Transverse colon (tissue), 4 donors: ENCODE measurements at regions not wholly inside any gene's neighbourhood (a gene's known extent, or its start where the extent isn't known, plus 50 kb on each side); places are given as distances from the start of the nearest gene placed in this dataset.

ENCODE experiments used
- DNase-seq: peaks from one replicate; pipeline ENCODE4 v3.0.0-alpha.2; 2019
- H3K27ac ChIP-seq, 4 donors: fragments of 200-600 bp; sonication (generic); 2 replicates each; pipeline ENCODE4 v1.5.1; 2016 to 2018; ENCODE audit warnings: inconsistent platforms in 4 of 4
- H3K27me3 ChIP-seq: fragments of 200-600 bp; sonication (generic); 2 replicates; pipeline ENCODE4 v1.5.1; 2017; ENCODE audit warnings: inconsistent platforms
- H3K36me3 ChIP-seq, 4 donors: fragments of 200-600 bp; sonication (generic); 2 replicates each; pipeline ENCODE4 v1.5.1; 2017 to 2019; ENCODE audit warnings: inconsistent platforms in 4 of 4
- H3K4me1 ChIP-seq, 4 donors: fragments of 200-600 bp; sonication (generic); 2 replicates each; pipeline ENCODE4 v1.5.1; 2017 to 2020; ENCODE audit warnings: inconsistent platforms in 4 of 4
- H3K4me3 ChIP-seq, 4 donors: fragments of 200-600 bp; sonication (generic); 1 replicate in 1 of 4; 2 replicates in 3 of 4; pipeline versions ENCODE4 v1.5.1 to v1.6.1; 2017 to 2019; ENCODE audit warnings: inconsistent platforms in 4 of 4
- H3K9me3 ChIP-seq, 2 donors: fragments of 200-600 bp; sonication (generic); 2 replicates each; pipeline ENCODE4 v1.5.1; 2017 to 2019; ENCODE audit warnings: inconsistent platforms in 2 of 2
- CTCF ChIP-seq, 5 experiments: fragments of 200-600 bp in 3 of 5; fragments of 450-650 bp in 2 of 5; sonication (generic) in 3 of 5; IDR thresholded peaks; 1 replicate in 2 of 5; 2 replicates in 3 of 5; pipeline ENCODE4 v1.5.1; 2016 to 2017; ENCODE audit warnings: antibody characterized with exemption in 5 of 5, inconsistent platforms in 3 of 5, mild to moderate bottlenecking in 2 of 5, moderate library complexity in 1 of 5
- EP300 ChIP-seq: sonication (generic); formaldehyde crosslinking; IDR thresholded peaks from one replicate; pipeline ENCODE4 v1.6.1; 2017; ENCODE audit warnings: antibody characterized with exemption, low read depth
- POLR2A ChIP-seq: fragments of 450-650 bp; IDR thresholded peaks from one replicate; pipeline ENCODE4 v1.6.1; 2016; ENCODE audit warnings: antibody characterized with exemption, mild to moderate bottlenecking, moderate library complexity
- POLR2AphosphoS5 ChIP-seq, 3 donors: sonication (generic); formaldehyde crosslinking; IDR thresholded peaks; one replicate each; pipeline ENCODE4 v1.6.1; 2016; ENCODE audit warnings: antibody characterized with exemption in 3 of 3
- WGBS, 2 donors: methylation state at CpG; one replicate each; pipeline ENCODE4 v1.1.5; 2018; ENCODE audit warnings: low coverage in 1 of 2; 5-methylcytosine and 5-hydroxymethylcytosine counted together
- in situ Hi-C, 4 donors: fragments of 200-750 bp; cut with MboI; loops; one replicate each; pipeline versions ENCODE4 v1.15.0 to v1.15.1; 2017; ENCODE audit warnings: low sequenced_read_pairs in 3 of 4, low pct_ligation_motif_present in 1 of 4, low pct_unique_long_range_greater_than_20kb in 1 of 4
- intact Hi-C: fragments of 100-400 bp; cut with DNase I; formaldehyde crosslinking; loops from one replicate; pipeline ENCODE4 v1.15.1; 2023; ENCODE audit warnings: low total_unique reads

DNA sequence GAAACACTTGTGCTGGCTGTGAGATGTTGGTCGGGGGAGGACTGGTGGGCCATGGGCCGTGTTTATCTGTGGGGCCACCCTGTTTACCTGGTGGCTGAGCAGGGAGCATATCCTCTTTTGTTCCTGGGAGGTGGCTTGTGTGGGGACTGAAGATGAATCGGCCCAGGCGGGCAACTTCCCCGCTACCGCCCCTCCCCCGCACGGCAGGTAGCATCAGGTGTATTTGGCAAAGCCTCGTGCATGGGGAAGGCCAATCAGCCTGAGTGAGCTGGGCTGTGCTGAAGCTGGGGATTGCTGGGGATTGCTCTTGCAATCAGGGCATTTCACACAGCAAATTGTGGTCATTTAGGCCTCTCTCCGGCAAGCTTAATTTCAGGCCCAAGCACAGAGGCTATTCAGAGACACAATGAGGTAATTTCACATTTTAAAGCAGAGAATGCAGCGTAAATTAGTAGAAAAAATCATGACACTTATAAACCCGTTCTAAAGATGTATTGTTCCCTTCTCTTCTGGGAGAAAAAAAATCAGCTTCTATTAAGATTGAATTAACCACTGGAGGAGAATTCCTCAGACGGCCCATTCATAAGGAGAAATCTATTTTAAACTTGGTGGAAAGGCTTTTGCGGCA, 197.7 kb upstream of the POU3F1 start:
- no peak for DNase-seq
- in situ Hi-C loops (no loop called here), intact Hi-C loops (no loop called here)
- Histone ChIP-seq H3K4me3 (no peak overlapping the region), H3K27ac (no peak overlapping the region), H3K36me3 (no peaks in the 10 kb centered on the region), H3K27me3 (peaks cover 5% of the 10 kb centered on the region), H3K9me3 (no peaks in the 10 kb centered on the region), H3K4me1 (peaks cover 2 to 10% (median 4%) of the 10 kb centered on the region in 4 donors)
- TF ChIP-seq EP300 = no peak
- TF ChIP-seq POLR2A = no peak
- TF ChIP-seq CTCF (IDR thresholded peaks at IDR 0.05) = no peak
- no peak for TF ChIP-seq POLR2AphosphoS5 (IDR thresholded peaks at IDR 0.05)
- WGBS, 2 donors = 67 to 77% methylated on average over 4 to 14 of the region's 14 CpGs

GRCh38 chr1:38243106-38243505, 196.5 kb upstream of the POU3F1 start:
- in situ Hi-C loops = no loop called here
- no peaks in the 10 kb centered on the region for H3K27me3 ChIP-seq
- DNase-seq = peak; percentile 69
- intact Hi-C loops = no loop called here
- TF ChIP-seq EP300 (no peak), POLR2AphosphoS5 (IDR thresholded peaks at IDR 0.05) (no peak)
- H3K4me1 ChIP-seq = peaks cover 2 to 10% (median 4%) of the 10 kb centered on the region in 4 donors
- WGBS, 2 donors = 61% methylated on average over 6 of the region's 6 CpGs; no CpG with 5 or more reads in 1 of the 2 donors
- H3K27ac ChIP-seq = no peak overlapping the region
- H3K4me3 ChIP-seq = no peak overlapping the region
- H3K36me3 ChIP-seq = no peaks in the 10 kb centered on the region
- no peaks in the 10 kb centered on the region for H3K9me3 ChIP-seq

DNA sequence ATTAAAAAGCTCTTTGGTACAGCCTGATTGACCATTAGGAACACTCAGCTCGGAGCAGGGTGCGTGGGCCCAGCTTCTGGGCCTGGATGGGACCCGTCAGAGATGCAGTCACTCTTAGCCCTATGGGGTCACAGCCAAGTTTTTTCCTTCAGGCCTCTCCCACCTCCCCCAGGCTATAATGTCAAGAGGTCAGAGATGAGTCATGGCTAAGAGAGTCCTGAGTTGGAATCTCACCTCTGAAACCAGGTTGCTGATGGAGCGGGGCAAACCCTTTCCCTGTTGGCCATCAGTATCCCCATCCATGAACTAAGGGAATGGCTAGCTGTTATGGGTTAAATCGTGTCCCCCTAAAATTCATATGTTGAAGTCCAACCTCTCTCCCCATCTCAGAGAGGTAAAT, 195.9 kb upstream of the POU3F1 start:
- Histone ChIP-seq H3K4me1 (peaks cover 2 to 10% (median 4%) of the 10 kb centered on the region in 4 donors), H3K36me3 (no peaks in the 10 kb centered on the region), H3K27ac (no peak overlapping the region), H3K9me3 (no peaks in the 10 kb centered on the region), H3K27me3 (no peaks in the 10 kb centered on the region), H3K4me3 (no peak overlapping the region)
- no peak for DNase-seq
- in situ Hi-C loops (no loop called here), intact Hi-C loops (no loop called here)
- TF ChIP-seq CTCF (IDR thresholded peaks at IDR 0.05) (no peak), POLR2AphosphoS5 (IDR thresholded peaks at IDR 0.05) (no peak), EP300 (no peak), POLR2A (no peak)
- WGBS, 2 donors = 86 to 100% methylated on average over 2 to 5 of the region's 5 CpGs

DNA sequence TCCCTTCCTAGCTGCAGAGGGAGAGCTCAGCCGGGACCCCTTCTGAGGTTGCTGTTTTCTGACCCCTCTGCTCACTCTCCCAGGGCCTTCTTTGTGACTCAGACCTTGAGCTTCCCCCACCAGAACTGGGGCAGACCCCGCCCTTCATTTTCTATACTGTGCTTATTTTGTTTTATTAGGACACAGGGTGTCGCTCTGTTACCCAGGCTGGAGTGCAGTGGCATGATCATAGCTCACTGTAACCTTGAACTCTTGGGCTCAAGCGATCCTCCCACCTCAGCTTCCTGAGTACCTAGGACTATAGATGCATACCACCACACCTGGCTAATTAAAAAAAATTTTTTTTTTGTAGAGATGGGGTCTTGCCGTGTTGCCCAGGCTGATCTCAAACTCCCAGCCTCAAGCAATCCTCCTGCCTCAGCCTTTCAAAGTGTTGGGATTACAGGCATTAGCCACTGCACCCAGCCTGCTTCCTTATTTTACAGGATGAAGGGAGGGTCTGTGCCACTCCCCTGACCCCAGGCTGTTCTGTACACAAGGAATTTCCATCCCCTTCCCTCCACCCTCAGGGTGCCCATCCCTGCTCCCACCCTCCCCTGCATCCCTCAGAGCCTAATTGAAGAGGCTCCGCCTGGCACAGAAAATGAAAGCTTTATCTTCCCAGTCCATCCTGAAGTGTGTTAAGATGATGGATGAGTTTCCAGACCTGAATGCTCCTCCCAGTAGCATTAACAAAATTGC, 195.2 kb upstream of the POU3F1 start:
- Histone ChIP-seq H3K4me1 (peaks cover 2 to 4% (median 4%) of the 10 kb centered on the region in 4 donors), H3K27ac (no peak overlapping the region), H3K27me3 (no peaks in the 10 kb centered on the region), H3K4me3 (no peak overlapping the region), H3K9me3 (no peaks in the 10 kb centered on the region), H3K36me3 (no peaks in the 10 kb centered on the region)
- no peak for TF ChIP-seq POLR2AphosphoS5 (IDR thresholded peaks at IDR 0.05)
- no peak for TF ChIP-seq POLR2A
- no peak for TF ChIP-seq CTCF (IDR thresholded peaks at IDR 0.05)
- no peak for TF ChIP-seq EP300
- no peak for DNase-seq
- intact Hi-C loops = no loop called here
- WGBS, 2 donors = 84 to 100% methylated on average over 2 to 6 of the region's 6 CpGs
- in situ Hi-C loops = no loop called here
